HEK293 (cell line): ENCODE measurements at regions not wholly inside any gene's neighbourhood (a gene's known extent, or its start where the extent isn't known, plus 50 kb on each side); places are given as distances from the start of the nearest gene placed in this dataset.
A peak's percentile ranks its signal among the peaks of the same experiment; 100 is the strongest.

Source experiments
- CTCF ChIA-PET: fragments of 350-600 bp; formaldehyde crosslinking; extraction: SDS; loops from one replicate; lab custom pipeline; 2021; ENCODE audit warnings: antibody characterized with exemption; lab: Yijun Ruan, JAX
- POLR2A ChIA-PET: fragments of 300-600 bp; formaldehyde crosslinking; extraction: SDS; loops from one replicate; lab custom pipeline; 2020; ENCODE audit warnings: antibody characterized with exemption, inconsistent platforms; lab: Yijun Ruan, JAX
- H3K27ac ChIP-seq: fragments of 200-500 bp; sonication (Bioruptor generic); 2 replicates; pipeline ENCODE4 v1.5.1; 2014; ENCODE audit warnings: low read depth, low read length, control low read depth, inconsistent platforms; ENCODE audit errors: extremely low read depth
- H3K36me3 ChIP-seq, 2 experiments: fragments of 200-500 bp in 1 of 2; sonication (Bioruptor generic) in 1 of 2; 1 replicate in 1 of 2; 2 replicates in 1 of 2; pipeline ENCODE4 v1.5.1; 2014 to 2017; ENCODE audit warnings: inconsistent platforms in 2 of 2, low read length in 2 of 2; ENCODE audit not compliant: control insufficient read depth in 2 of 2, insufficient read depth in 1 of 2
- H3K4me1 ChIP-seq: fragments of 200-500 bp; sonication (Bioruptor generic); 2 replicates; pipeline ENCODE4 v1.5.1; 2014; ENCODE audit warnings: mild to moderate bottlenecking, low read length, inconsistent platforms; ENCODE audit not compliant: control insufficient read depth, insufficient read depth
- H3K4me3 ChIP-seq: 2 replicates; pipeline ENCODE4 v1.5.1; 2011; ENCODE audit warnings: low read depth, mild to moderate bottlenecking, control low read depth, low read length, moderate library complexity
- H3K9me3 ChIP-seq: fragments of 200-500 bp; sonication (Bioruptor generic); 2 replicates; pipeline ENCODE4 v1.5.1; 2014; ENCODE audit warnings: low read depth, low read length, inconsistent platforms; ENCODE audit not compliant: control insufficient read depth, insufficient read depth
- EGR2 ChIP-seq: fragments of 450-650 bp; formaldehyde crosslinking; IDR thresholded peaks from 2 replicates; pipeline ENCODE4 v1.5.1; 2016; ENCODE audit warnings: low read depth, missing biosample characterization, missing genetic modification characterization
- GLIS1 ChIP-seq: fragments of 450-650 bp; formaldehyde crosslinking; IDR thresholded peaks from 2 replicates; pipeline ENCODE4 v1.5.1; 2016; ENCODE audit warnings: missing biosample characterization, missing genetic modification characterization
- HOXC10 ChIP-seq: sonication (generic); formaldehyde crosslinking; IDR thresholded peaks from 2 replicates; pipeline ENCODE4 v1.8.1; 2023; ENCODE audit warnings: mild to moderate bottlenecking, missing genetic modification reagents
- HOXD13 ChIP-seq: sonication (generic); formaldehyde crosslinking; IDR thresholded peaks from 2 replicates; pipeline ENCODE4 v1.8.0; 2022; ENCODE audit warnings: missing genetic modification reagents, borderline replicate concordance
- KLF1 ChIP-seq: fragments of 450-650 bp; formaldehyde crosslinking; IDR thresholded peaks from 2 replicates; pipeline ENCODE4 v1.5.1; 2016; ENCODE audit warnings: missing biosample characterization, missing genetic modification characterization
- KLF16 ChIP-seq: fragments of 450-650 bp; formaldehyde crosslinking; IDR thresholded peaks from 2 replicates; pipeline ENCODE4 v1.5.1; 2017; ENCODE audit warnings: missing biosample characterization, missing genetic modification characterization
- OSR2 ChIP-seq: fragments of 450-650 bp; formaldehyde crosslinking; IDR thresholded peaks from 2 replicates; pipeline ENCODE4 v1.5.1; 2016; ENCODE audit warnings: missing biosample characterization, missing genetic modification characterization
- SCRT1 ChIP-seq: fragments of 450-650 bp; formaldehyde crosslinking; IDR thresholded peaks from 2 replicates; pipeline ENCODE4 v1.5.1; 2016; ENCODE audit warnings: missing biosample characterization, missing genetic modification characterization, borderline replicate concordance
- SP3 ChIP-seq: fragments of 450-650 bp; formaldehyde crosslinking; IDR thresholded peaks from 2 replicates; pipeline ENCODE4 v1.5.1; 2016; ENCODE audit warnings: missing biosample characterization, missing genetic modification characterization
- TCF7L2 ChIP-seq: IDR thresholded peaks from 2 replicates; pipeline ENCODE4 v1.6.1; 2011; ENCODE audit warnings: low read depth, mild to moderate bottlenecking, inconsistent platforms, low read length, moderate library complexity, borderline replicate concordance
- YY1 ChIP-seq: fragments of 450-650 bp; formaldehyde crosslinking; IDR thresholded peaks from 2 replicates; pipeline ENCODE4 v1.5.1; 2018; ENCODE audit warnings: missing biosample characterization, missing genetic modification characterization
- YY2 ChIP-seq: fragments of 450-650 bp; formaldehyde crosslinking; IDR thresholded peaks from 2 replicates; pipeline ENCODE4 v1.5.1; 2016; ENCODE audit warnings: missing biosample characterization, missing genetic modification characterization
- ZBTB1 ChIP-seq: fragments of 450-650 bp; formaldehyde crosslinking; IDR thresholded peaks from 2 replicates; pipeline ENCODE4 v1.5.1; 2016; ENCODE audit warnings: missing biosample characterization, missing genetic modification characterization
- ZBTB17 ChIP-seq: fragments of 450-650 bp; formaldehyde crosslinking; IDR thresholded peaks from 2 replicates; pipeline ENCODE4 v1.5.1; 2016; ENCODE audit warnings: missing biosample characterization, missing genetic modification characterization
- ZFP3 ChIP-seq: fragments of 450-650 bp; formaldehyde crosslinking; IDR thresholded peaks from 2 replicates; pipeline ENCODE4 v1.5.1; 2016; ENCODE audit warnings: low read depth, missing biosample characterization, missing genetic modification characterization
- ZNF221 ChIP-seq: fragments of 450-650 bp; formaldehyde crosslinking; IDR thresholded peaks from 2 replicates; pipeline ENCODE4 v1.5.1; 2017; ENCODE audit warnings: missing biosample characterization, missing genetic modification characterization, borderline replicate concordance
- ZNF23 ChIP-seq: fragments of 450-650 bp; formaldehyde crosslinking; IDR thresholded peaks from 2 replicates; pipeline ENCODE4 v1.5.1; 2016; ENCODE audit warnings: missing biosample characterization, missing genetic modification characterization, borderline replicate concordance
- ZNF292 ChIP-seq: fragments of 450-650 bp; formaldehyde crosslinking; IDR thresholded peaks from 2 replicates; pipeline ENCODE4 v1.5.1; 2016; ENCODE audit warnings: low read depth, missing biosample characterization, missing genetic modification characterization, borderline replicate concordance
- ZNF76 ChIP-seq: fragments of 450-650 bp; formaldehyde crosslinking; IDR thresholded peaks from 2 replicates; pipeline ENCODE4; 2016; ENCODE audit warnings: low read depth, missing biosample characterization, missing genetic modification characterization, borderline replicate concordance
- ZNF777 ChIP-seq: fragments of 450-650 bp; formaldehyde crosslinking; IDR thresholded peaks from 2 replicates; pipeline ENCODE4 v1.5.1; 2017; ENCODE audit warnings: missing biosample characterization, missing genetic modification characterization, borderline replicate concordance
- ZSCAN5A ChIP-seq: fragments of 450-650 bp; formaldehyde crosslinking; IDR thresholded peaks from 2 replicates; pipeline ENCODE4 v1.5.1; 2016; ENCODE audit warnings: missing biosample characterization, missing genetic modification characterization
- ZXDB ChIP-seq: fragments of 450-650 bp; formaldehyde crosslinking; IDR thresholded peaks from 2 replicates; pipeline ENCODE4 v1.5.1; 2016; ENCODE audit warnings: missing biosample characterization, missing genetic modification characterization
- TF ChIP-seq, protein P1 (sequence below): fragments of 450-650 bp; formaldehyde crosslinking; IDR thresholded peaks from 2 replicates; pipeline ENCODE4 v1.5.1; 2016; ENCODE audit warnings: missing biosample characterization, missing genetic modification characterization
- TF ChIP-seq, protein P2 (sequence below): fragments of 450-650 bp; formaldehyde crosslinking; optimal IDR thresholded peaks from 2 replicates; pipeline ENCODE3; 2016; ENCODE audit warnings: missing biosample characterization, mild to moderate bottlenecking, missing genetic modification characterization
- TF ChIP-seq, protein P3 (sequence below): fragments of 450-650 bp; formaldehyde crosslinking; IDR thresholded peaks from 2 replicates; pipeline ENCODE4 v1.5.1; 2017; ENCODE audit warnings: missing biosample characterization, missing genetic modification characterization
- TF ChIP-seq, protein P4 (sequence below): fragments of 450-650 bp; IDR thresholded peaks from 2 replicates; pipeline ENCODE4 v1.5.1; 2018; ENCODE audit warnings: missing biosample characterization, mild to moderate bottlenecking, missing genetic modification characterization
- TF ChIP-seq, protein P5 (sequence below): fragments of 450-650 bp; formaldehyde crosslinking; IDR thresholded peaks from 2 replicates; pipeline ENCODE4 v1.5.1; 2017; ENCODE audit warnings: missing biosample characterization, mild to moderate bottlenecking, missing genetic modification characterization, moderate library complexity

DNA sequence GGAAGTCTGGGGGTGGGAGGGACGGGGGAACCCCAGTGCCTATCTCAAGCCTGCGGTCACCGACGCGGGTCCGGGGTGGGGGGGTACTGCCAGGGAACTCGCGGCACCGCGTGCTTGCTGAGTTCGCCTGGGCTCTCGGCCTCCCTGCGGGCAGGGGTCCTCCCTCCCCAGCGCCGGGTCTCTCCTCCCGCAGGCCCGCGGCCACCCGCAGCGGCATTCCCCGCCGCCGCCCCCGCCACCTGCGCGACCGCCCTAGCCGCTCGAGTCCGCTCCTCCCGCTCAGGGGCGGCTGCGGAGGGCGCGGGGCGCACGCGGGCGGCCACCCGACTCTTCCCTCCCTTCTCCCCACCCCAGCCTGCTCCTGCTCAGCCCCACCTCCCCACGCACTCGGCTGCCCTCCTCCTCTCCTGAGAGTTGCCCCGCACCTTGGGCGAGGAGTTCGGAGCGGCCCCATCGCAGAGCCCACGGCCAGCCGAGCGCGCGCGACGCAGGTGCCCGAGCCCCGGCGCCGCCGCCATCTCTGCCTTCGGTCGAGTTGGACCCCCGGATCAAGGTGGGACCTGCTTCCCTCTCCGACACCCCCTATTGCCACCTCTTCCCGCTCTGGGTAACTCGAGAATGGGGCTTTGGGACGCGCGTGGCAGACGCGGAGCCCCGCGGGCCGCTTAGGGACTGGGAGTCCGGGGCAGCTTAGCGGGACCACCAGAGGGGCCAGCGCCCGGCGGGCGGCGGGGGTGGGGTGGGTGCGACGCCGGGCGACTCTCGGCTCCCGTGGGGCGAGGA, 105.0 kb downstream of the LEPR start (continued):
- TF ChIP-seq, protein P1, sequence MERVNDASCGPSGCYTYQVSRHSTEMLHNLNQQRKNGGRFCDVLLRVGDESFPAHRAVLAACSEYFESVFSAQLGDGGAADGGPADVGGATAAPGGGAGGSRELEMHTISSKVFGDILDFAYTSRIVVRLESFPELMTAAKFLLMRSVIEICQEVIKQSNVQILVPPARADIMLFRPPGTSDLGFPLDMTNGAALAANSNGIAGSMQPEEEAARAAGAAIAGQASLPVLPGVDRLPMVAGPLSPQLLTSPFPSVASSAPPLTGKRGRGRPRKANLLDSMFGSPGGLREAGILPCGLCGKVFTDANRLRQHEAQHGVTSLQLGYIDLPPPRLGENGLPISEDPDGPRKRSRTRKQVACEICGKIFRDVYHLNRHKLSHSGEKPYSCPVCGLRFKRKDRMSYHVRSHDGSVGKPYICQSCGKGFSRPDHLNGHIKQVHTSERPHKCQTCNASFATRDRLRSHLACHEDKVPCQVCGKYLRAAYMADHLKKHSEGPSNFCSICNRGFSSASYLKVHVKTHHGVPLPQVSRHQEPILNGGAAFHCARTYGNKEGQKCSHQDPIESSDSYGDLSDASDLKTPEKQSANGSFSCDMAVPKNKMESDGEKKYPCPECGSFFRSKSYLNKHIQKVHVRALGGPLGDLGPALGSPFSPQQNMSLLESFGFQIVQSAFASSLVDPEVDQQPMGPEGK (tag by site-specific recombination), result peak; percentile 22; the same call in 1 of the 2 replicates
- 0 out of 2 replicates have a peak, but pooled peaks have one; percentile 41 for TF ChIP-seq ZNF777
- TF ChIP-seq ZXDB (tag by site-specific recombination), result peak; percentile 33; the same call in 1 of the 2 replicates
- TF ChIP-seq YY1, result 0 out of 2 replicates have a peak, but pooled peaks have one; percentile 44
- peak; percentile 59 for TF ChIP-seq SP3
- TF ChIP-seq ZBTB17, result 0 out of 2 replicates have a peak, but pooled peaks have one; percentile 21
- TF ChIP-seq EGR2 (tag by site-specific recombination), result peak; percentile 38
- TF ChIP-seq KLF1, result peak; percentile 22; the same call in 1 of the 2 replicates
- TF ChIP-seq, protein P2, sequence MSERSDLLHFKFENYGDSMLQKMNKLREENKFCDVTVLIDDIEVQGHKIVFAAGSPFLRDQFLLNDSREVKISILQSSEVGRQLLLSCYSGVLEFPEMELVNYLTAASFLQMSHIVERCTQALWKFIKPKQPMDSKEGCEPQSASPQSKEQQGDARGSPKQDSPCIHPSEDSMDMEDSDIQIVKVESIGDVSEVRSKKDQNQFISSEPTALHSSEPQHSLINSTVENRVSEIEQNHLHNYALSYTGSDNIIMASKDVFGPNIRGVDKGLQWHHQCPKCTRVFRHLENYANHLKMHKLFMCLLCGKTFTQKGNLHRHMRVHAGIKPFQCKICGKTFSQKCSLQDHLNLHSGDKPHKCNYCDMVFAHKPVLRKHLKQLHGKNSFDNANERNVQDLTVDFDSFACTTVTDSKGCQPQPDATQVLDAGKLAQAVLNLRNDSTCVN (tag by site-specific recombination), result peak; percentile 96
- TF ChIP-seq ZNF76, result peak; percentile 15; the same call in 1 of the 2 replicates
- TF ChIP-seq HOXD13 (CRISPR knock-in tag), result no peak
- TF ChIP-seq, protein P3, sequence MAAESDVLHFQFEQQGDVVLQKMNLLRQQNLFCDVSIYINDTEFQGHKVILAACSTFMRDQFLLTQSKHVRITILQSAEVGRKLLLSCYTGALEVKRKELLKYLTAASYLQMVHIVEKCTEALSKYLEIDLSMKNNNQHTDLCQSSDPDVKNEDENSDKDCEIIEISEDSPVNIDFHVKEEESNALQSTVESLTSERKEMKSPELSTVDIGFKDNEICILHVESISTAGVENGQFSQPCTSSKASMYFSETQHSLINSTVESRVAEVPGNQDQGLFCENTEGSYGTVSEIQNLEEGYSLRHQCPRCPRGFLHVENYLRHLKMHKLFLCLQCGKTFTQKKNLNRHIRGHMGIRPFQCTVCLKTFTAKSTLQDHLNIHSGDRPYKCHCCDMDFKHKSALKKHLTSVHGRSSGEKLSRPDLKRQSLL (tag by site-specific recombination), result 0 out of 2 replicates have a peak, but pooled peaks have one; percentile 4

DNA sequence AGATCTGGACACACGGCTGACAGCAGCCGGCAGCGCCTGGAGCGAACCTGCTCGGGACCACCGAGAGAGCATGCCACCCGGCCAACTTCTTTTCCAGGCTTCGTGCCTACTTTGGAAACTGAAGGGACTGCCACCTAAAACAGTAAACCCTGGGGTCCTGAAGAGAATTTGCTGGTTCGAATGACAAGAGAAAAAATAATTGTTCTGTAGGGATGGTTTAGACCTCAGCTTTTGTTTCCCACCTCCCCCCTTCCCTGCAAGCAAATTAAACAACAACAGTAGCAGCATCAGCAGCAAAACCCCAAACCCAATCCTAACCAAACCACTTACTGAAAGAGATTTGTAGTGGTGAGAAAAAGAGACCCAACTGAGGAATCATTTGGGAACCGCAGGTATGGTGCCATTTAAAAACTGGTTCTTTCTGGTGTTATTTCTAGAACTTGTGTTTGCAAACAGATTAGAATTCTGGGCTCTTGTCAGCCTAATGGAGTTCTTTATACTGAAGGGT, 105.6 kb downstream of the LEPR start:
- ChIA-PET POLR2A (no interaction called here), CTCF (no interaction called here)
- Histone ChIP-seq H3K27ac (peak overlapping the region; percentile 71; the same call in 1 of the 2 replicates), H3K36me3 (no peaks in the 10 kb centered on the region), H3K9me3 (no peaks in the 10 kb centered on the region), H3K4me1 (peaks cover 6% of the 10 kb centered on the region; the same call in 1 of the 2 replicates), H3K4me3 (peak overlapping the region; percentile 54)
- TF ChIP-seq ZXDB (tag by site-specific recombination) (no peak), TCF7L2 (no peak), ZNF292 (tag by site-specific recombination) (no peak), SCRT1 (no peak), ZFP3 (peak; percentile 62; the same call in 1 of the 2 replicates), EGR2 (tag by site-specific recombination) (no peak), ZNF221 (tag by site-specific recombination) (no peak), GLIS1 (tag by site-specific recombination) (no peak), OSR2 (peak; percentile 75), ZSCAN5A (tag by site-specific recombination) (no peak), ZBTB1 (tag by site-specific recombination) (no peak), YY2 (tag by site-specific recombination) (no peak), ZNF23 (tag by site-specific recombination) (no peak), HOXC10 (CRISPR knock-in tag) (no peak), KLF16 (tag by site-specific recombination) (no peak)
- TF ChIP-seq, protein P4, sequence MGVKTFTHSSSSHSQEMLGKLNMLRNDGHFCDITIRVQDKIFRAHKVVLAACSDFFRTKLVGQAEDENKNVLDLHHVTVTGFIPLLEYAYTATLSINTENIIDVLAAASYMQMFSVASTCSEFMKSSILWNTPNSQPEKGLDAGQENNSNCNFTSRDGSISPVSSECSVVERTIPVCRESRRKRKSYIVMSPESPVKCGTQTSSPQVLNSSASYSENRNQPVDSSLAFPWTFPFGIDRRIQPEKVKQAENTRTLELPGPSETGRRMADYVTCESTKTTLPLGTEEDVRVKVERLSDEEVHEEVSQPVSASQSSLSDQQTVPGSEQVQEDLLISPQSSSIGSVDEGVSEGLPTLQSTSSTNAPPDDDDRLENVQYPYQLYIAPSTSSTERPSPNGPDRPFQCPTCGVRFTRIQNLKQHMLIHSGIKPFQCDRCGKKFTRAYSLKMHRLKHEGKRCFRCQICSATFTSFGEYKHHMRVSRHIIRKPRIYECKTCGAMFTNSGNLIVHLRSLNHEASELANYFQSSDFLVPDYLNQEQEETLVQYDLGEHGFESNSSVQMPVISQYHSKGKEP (tag by site-specific recombination), result no peak
- TF ChIP-seq, protein P5, sequence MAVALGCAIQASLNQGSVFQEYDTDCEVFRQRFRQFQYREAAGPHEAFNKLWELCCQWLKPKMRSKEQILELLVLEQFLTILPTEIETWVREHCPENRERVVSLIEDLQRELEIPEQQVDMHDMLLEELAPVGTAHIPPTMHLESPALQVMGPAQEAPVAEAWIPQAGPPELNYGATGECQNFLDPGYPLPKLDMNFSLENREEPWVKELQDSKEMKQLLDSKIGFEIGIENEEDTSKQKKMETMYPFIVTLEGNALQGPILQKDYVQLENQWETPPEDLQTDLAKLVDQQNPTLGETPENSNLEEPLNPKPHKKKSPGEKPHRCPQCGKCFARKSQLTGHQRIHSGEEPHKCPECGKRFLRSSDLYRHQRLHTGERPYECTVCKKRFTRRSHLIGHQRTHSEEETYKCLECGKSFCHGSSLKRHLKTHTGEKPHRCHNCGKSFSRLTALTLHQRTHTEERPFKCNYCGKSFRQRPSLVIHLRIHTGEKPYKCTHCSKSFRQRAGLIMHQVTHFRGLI (tag by site-specific recombination), result no peak
